HUES48 (cell line): ENCODE measurements at regions not wholly inside any gene's neighbourhood (a gene's known extent, or its start where the extent isn't known, plus 50 kb on each side); places are given as distances from the start of the nearest gene placed in this dataset.

ENCODE experiments used
- H3K27ac ChIP-seq: one replicate; pipeline ENCODE4 v1.7.0; 2013; ENCODE audit warnings: low read depth, low read length, inconsistent platforms
- H3K27me3 ChIP-seq: 2 replicates; pipeline ENCODE4 v1.6.1; 2013; ENCODE audit warnings: mild to moderate bottlenecking, low read length; ENCODE audit not compliant: control insufficient read depth, insufficient read depth
- H3K36me3 ChIP-seq: 2 replicates; pipeline ENCODE4 v1.6.1; 2013; ENCODE audit warnings: low read length; ENCODE audit not compliant: control insufficient read depth, insufficient read depth
- H3K4me1 ChIP-seq: 2 replicates; pipeline ENCODE4 v1.6.1; 2013; ENCODE audit warnings: mild to moderate bottlenecking, low read length; ENCODE audit not compliant: control insufficient read depth, insufficient read depth
- H3K4me3 ChIP-seq: 2 replicates; pipeline ENCODE4 v1.5.1; 2013; ENCODE audit warnings: mild to moderate bottlenecking, low read depth, low read length
- H3K9ac ChIP-seq: 2 replicates; pipeline ENCODE4 v1.6.1; 2013; ENCODE audit warnings: mild to moderate bottlenecking, low read depth, low read length, moderate library complexity
- H3K9me3 ChIP-seq: 2 replicates; pipeline ENCODE4 v1.6.1; 2013; ENCODE audit warnings: low read length; ENCODE audit not compliant: control insufficient read depth, insufficient read depth

- Histone ChIP-seq H3K9me3 (no peaks in the 10 kb centered on the region), H3K36me3 (no peaks in the 10 kb centered on the region), H3K27ac (no peak overlapping the region), H3K4me1 (no peaks in the 10 kb centered on the region), H3K4me3 (no peak overlapping the region), H3K27me3 (no peaks in the 10 kb centered on the region), H3K9ac (no peak overlapping the region)
These were observed 51.4 kb upstream of the NUP50 start for GRCh38 chr22:45112136-45112879.
